Suprapubic skin (tissue), 4 donors: ENCODE measurements at regions not wholly inside any gene's neighbourhood (a gene's known extent, or its start where the extent isn't known, plus 50 kb on each side); places are given as distances from the start of the nearest gene placed in this dataset.

ENCODE experiments used
- DNase-seq, 2 donors: peaks; one replicate each; pipeline ENCODE4 v3.0.0-alpha.2; 2019; ENCODE audit warnings: low spot score in 2 of 2
- H3K27ac ChIP-seq: fragments of 200-600 bp; sonication (generic); one replicate; pipeline ENCODE4 v1.5.1; 2019
- H3K27me3 ChIP-seq: fragments of 200-600 bp; sonication (generic); one replicate; pipeline ENCODE4 v1.5.1; 2019
- H3K36me3 ChIP-seq: fragments of 200-600 bp; sonication (generic); one replicate; pipeline ENCODE4 v1.5.1; 2019
- H3K4me1 ChIP-seq: fragments of 200-600 bp; sonication (generic); one replicate; pipeline ENCODE4 v1.5.1; 2019
- H3K4me3 ChIP-seq: fragments of 200-600 bp; sonication (generic); one replicate; pipeline ENCODE4 v1.5.1; 2019; ENCODE audit warnings: mild to moderate bottlenecking
- H3K9me3 ChIP-seq: fragments of 200-600 bp; sonication (generic); one replicate; pipeline ENCODE4 v1.5.1; 2019
- CTCF ChIP-seq, 2 donors: fragments of 200-600 bp in 1 of 2; fragments of 450-650 bp in 1 of 2; sonication (generic) in 1 of 2; IDR thresholded peaks; one replicate each; pipeline ENCODE4 v1.5.1; 2016 to 2019; ENCODE audit warnings: antibody characterized with exemption in 2 of 2, mild to moderate bottlenecking in 1 of 2, moderate library complexity in 1 of 2
- EP300 ChIP-seq: sonication (generic); formaldehyde crosslinking; IDR thresholded peaks from one replicate; pipeline ENCODE4 v1.6.1; 2017; ENCODE audit warnings: antibody characterized with exemption
- POLR2A ChIP-seq, 2 donors: fragments of 450-650 bp; IDR thresholded peaks; one replicate each; pipeline ENCODE4 v1.6.1; 2017; ENCODE audit warnings: antibody characterized with exemption in 2 of 2, mild to moderate bottlenecking in 2 of 2, moderate library complexity in 2 of 2
- POLR2AphosphoS5 ChIP-seq, 3 donors: sonication (generic); formaldehyde crosslinking; IDR thresholded peaks; one replicate each; pipeline ENCODE4 v1.6.1; 2017; ENCODE audit warnings: antibody characterized with exemption in 3 of 3
- WGBS: methylation state at CpG from one replicate; pipeline ENCODE4 v1.1.5; 2018; 5-methylcytosine and 5-hydroxymethylcytosine counted together

GRCh38 chr1:29953961-29954360, 717.6 kb downstream of the PTPRU start:
- H3K27ac ChIP-seq = no peak overlapping the region

DNA sequence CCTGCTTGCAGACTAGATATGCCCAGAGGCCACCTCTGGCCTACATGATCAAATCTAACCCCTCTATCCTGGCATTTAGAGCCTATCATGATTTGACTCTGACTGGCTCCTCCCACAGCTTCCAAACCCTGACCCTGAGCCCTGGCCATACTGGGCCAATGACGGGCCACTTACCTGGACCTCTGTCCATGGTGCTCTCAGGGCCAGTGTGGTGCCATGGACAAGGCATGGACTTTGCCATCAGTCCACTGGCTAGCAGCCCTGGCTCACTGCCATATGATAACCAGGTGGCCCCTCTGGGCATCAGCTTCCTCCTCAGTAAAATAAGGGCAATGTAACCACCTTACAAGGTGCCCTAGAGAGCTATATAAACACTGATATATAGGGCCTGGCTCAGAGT, 713.4 kb downstream of the PTPRU start:
- Histone ChIP-seq H3K36me3 (no peaks in the 10 kb centered on the region), H3K27me3 (peaks cover 60% of the 10 kb centered on the region), H3K27ac (no peak overlapping the region), H3K4me3 (no peak overlapping the region), H3K9me3 (no peaks in the 10 kb centered on the region), H3K4me1 (no peaks in the 10 kb centered on the region)
- no peak for DNase-seq
- 50% methylated on average over 1 of the region's 1 CpG for WGBS
- no peak for TF ChIP-seq EP300
- TF ChIP-seq POLR2A (IDR thresholded peaks at IDR 0.05) = no peak
- TF ChIP-seq POLR2AphosphoS5 (IDR thresholded peaks at IDR 0.05) = no peak
- no peak for TF ChIP-seq CTCF (IDR thresholded peaks at IDR 0.05)

More at GRCh38 chr1:29953961-29954360, 717.6 kb downstream of the PTPRU start:
- Histone ChIP-seq H3K4me3 (no peak overlapping the region), H3K9me3 (no peaks in the 10 kb centered on the region), H3K4me1 (no peaks in the 10 kb centered on the region), H3K27me3 (peaks cover 39% of the 10 kb centered on the region), H3K36me3 (no peaks in the 10 kb centered on the region)
- DNase-seq = no peak
- no peak for TF ChIP-seq EP300
- WGBS = 57% methylated on average over 7 of the region's 7 CpGs

GRCh38 chr1:29948581-29948980, 712.3 kb downstream of the PTPRU start:
- H3K9me3 ChIP-seq = no peaks in the 10 kb centered on the region
- H3K27ac ChIP-seq = no peak overlapping the region
- no peaks in the 10 kb centered on the region for H3K36me3 ChIP-seq
- H3K27me3 ChIP-seq = peaks cover 53% of the 10 kb centered on the region
- H3K4me1 ChIP-seq = no peaks in the 10 kb centered on the region
- no peak for TF ChIP-seq POLR2AphosphoS5 (IDR thresholded peaks at IDR 0.05)
- TF ChIP-seq POLR2A (IDR thresholded peaks at IDR 0.05) = no peak
- TF ChIP-seq EP300 = no peak
- TF ChIP-seq CTCF (IDR thresholded peaks at IDR 0.05) = no peak
- H3K4me3 ChIP-seq = no peak overlapping the region
- WGBS = 71% methylated on average over 8 of the region's 8 CpGs
- DNase-seq = no peak

DNA sequence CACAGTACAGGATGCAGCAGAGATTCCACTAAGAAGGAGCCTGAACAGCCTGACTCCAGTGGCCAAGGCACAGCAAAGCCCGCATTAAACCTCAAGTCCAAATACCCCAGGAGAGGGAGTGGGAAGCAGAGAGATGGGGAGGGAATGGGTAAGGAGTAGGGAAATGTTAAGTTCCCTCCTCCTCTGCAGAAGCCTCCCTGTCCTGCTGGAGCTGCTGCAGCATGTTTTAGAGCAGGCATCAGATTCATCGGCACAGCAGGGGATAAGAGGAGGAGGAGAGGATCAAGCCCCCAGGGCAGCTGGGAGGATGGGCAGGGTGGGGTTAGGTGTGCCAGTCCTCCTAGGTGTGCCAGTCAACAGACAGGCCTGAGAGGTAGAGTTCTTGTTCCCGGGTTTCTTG, 709.7 kb downstream of the PTPRU start:
- H3K9me3 ChIP-seq = no peaks in the 10 kb centered on the region
- H3K36me3 ChIP-seq = no peaks in the 10 kb centered on the region
- TF ChIP-seq EP300 (no peak), CTCF (IDR thresholded peaks at IDR 0.05) (no peak), POLR2AphosphoS5 (IDR thresholded peaks at IDR 0.05) (no peak), POLR2A (IDR thresholded peaks at IDR 0.05) (no peak)
- H3K4me3 ChIP-seq = no peak overlapping the region
- WGBS = 61% methylated on average over 3 of the region's 3 CpGs
- H3K4me1 ChIP-seq = no peaks in the 10 kb centered on the region
- no peak for DNase-seq
- no peak overlapping the region for H3K27ac ChIP-seq
- H3K27me3 ChIP-seq = peaks cover 58% of the 10 kb centered on the region

GRCh38 chr1:29945426-29945825, 709.1 kb downstream of the PTPRU start:
- Histone ChIP-seq H3K9me3 (no peaks in the 10 kb centered on the region), H3K4me3 (no peak overlapping the region), H3K27me3 (peaks cover 61% of the 10 kb centered on the region), H3K36me3 (no peaks in the 10 kb centered on the region), H3K4me1 (no peaks in the 10 kb centered on the region), H3K27ac (no peak overlapping the region)
- TF ChIP-seq POLR2A (IDR thresholded peaks at IDR 0.05) (no peak), CTCF (IDR thresholded peaks at IDR 0.05) (no peak), POLR2AphosphoS5 (IDR thresholded peaks at IDR 0.05) (no peak), EP300 (no peak)
- DNase-seq = no peak
- WGBS = 21% methylated on average over 10 of the region's 10 CpGs

GRCh38 chr1:29944253-29944905, 708.1 kb downstream of the PTPRU start:
- 55% methylated on average over 15 of the region's 15 CpGs for WGBS
- Histone ChIP-seq H3K9me3 (no peaks in the 10 kb centered on the region), H3K36me3 (no peaks in the 10 kb centered on the region), H3K27me3 (peaks cover 66% of the 10 kb centered on the region), H3K4me1 (no peaks in the 10 kb centered on the region), H3K27ac (no peak overlapping the region), H3K4me3 (no peak overlapping the region)
- TF ChIP-seq CTCF (IDR thresholded peaks at IDR 0.05) = no peak
- no peak for DNase-seq
